ENCODE measurements at regions not wholly inside any gene's neighbourhood (a gene's known extent, or its start where the extent isn't known, plus 50 kb on each side); places are given as distances from the start of the nearest gene placed in this dataset.

GRCh38 chr9:108125625-108126024 is 636.1 kb upstream of the KLF4 start:
- no peak for DNase-seq

GRCh38 chr9:108119530-108120113 is 630.1 kb upstream of the KLF4 start:
- no peak for DNase-seq

- DNase-seq: no peak
These were observed 628.2 kb upstream of the KLF4 start for GRCh38 chr9:108117795-108118194.

- no peak for DNase-seq
These were observed 627.7 kb upstream of the KLF4 start for GRCh38 chr9:108117306-108117705.

GRCh38 chr9:108113596-108113995 is 624.0 kb upstream of the KLF4 start:
- DNase-seq: no peak

GRCh38 chr9:108109927-108110690 is 620.5 kb upstream of the KLF4 start:
- no peak for DNase-seq

- no peak for DNase-seq
These were observed 619.4 kb upstream of the KLF4 start for GRCh38 chr9:108108852-108109448.

GRCh38 chr9:108108280-108108851 is 618.8 kb upstream of the KLF4 start:
- no peak for DNase-seq

- no peak for DNase-seq
These were observed 616.3 kb upstream of the KLF4 start for GRCh38 chr9:108105885-108106284.

- DNase-seq: no peak
These were observed 615.4 kb upstream of the KLF4 start for GRCh38 chr9:108104991-108105390.

- DNase-seq: no peak
These were observed 613.6 kb upstream of the KLF4 start for GRCh38 chr9:108103046-108103693.

- no peak for DNase-seq
These were observed 611.8 kb upstream of the KLF4 start for GRCh38 chr9:108101410-108101809.

- DNase-seq: no peak
These were observed 611.0 kb upstream of the KLF4 start for GRCh38 chr9:108100571-108100970.

- DNase-seq: no peak
These were observed 610.3 kb upstream of the KLF4 start for GRCh38 chr9:108099854-108100253.

- DNase-seq: no peak
These were observed 605.9 kb upstream of the KLF4 start for GRCh38 chr9:108095496-108095895.

- DNase-seq: no peak
These were observed 605.1 kb upstream of the KLF4 start for GRCh38 chr9:108094676-108094993.

- no peak for DNase-seq
These were observed 604.5 kb upstream of the KLF4 start for GRCh38 chr9:108093773-108094675.

- no peak for DNase-seq
These were observed 599.3 kb upstream of the KLF4 start for GRCh38 chr9:108088916-108089315.

GRCh38 chr9:108087781-108088180 is 598.2 kb upstream of the KLF4 start:
- DNase-seq: no peak

- no peak for DNase-seq
These were observed 597.1 kb upstream of the KLF4 start for GRCh38 chr9:108086624-108087023.

GRCh38 chr9:108085294-108085693 is 595.7 kb upstream of the KLF4 start:
- no peak for DNase-seq

- DNase-seq: no peak
These were observed 594.3 kb upstream of the KLF4 start for GRCh38 chr9:108083796-108084352.

Data from stimulated activated CD4-positive, alpha-beta T cell treated with anti-CD3 and anti-CD28 coated beads, Interleukin-4, amount 100 ng/mL, for 1 hour (primary cell).